HG03066 (cell line): ENCODE measurements at regions not wholly inside any gene's neighbourhood (a gene's known extent, or its start where the extent isn't known, plus 50 kb on each side); places are given as distances from the start of the nearest gene placed in this dataset.
"Not testable (repeated sequence)": the region's sequence is repeated elsewhere in the genome, so short reads cannot be mapped to it uniquely, and the experiment has no call there.

Experiments used
- ATAC-seq: cut with Tn5 transposase; IDR thresholded peaks from one replicate; pipeline ENCODE4 v1.9.1; 2021; ENCODE audit warnings: low read depth; ENCODE audit not compliant: unreplicated experiment

- no peak for ATAC-seq
Observed at GRCh38 chr12:47493801-47494200, 212.0 kb downstream of the RPAP3 start.

- ATAC-seq = no peak
Observed at GRCh38 chr12:47491516-47492305, 214.1 kb downstream of the RPAP3 start.

- ATAC-seq = no peak
Observed at GRCh38 chr12:47488888-47489287, 216.9 kb downstream of the RPAP3 start.

- no peak for ATAC-seq
Observed at GRCh38 chr12:47481041-47481440, 224.8 kb downstream of the RPAP3 start.

GRCh38 chr12:47478426-47478825 lies 227.4 kb downstream of the RPAP3 start:
- ATAC-seq = no peak

GRCh38 chr12:47473091-47473490 lies 232.7 kb downstream of the RPAP3 start:
- no peak for ATAC-seq

GRCh38 chr12:47470349-47470748 lies 235.5 kb downstream of the RPAP3 start:
- not testable (repeated sequence) for ATAC-seq

- not testable (repeated sequence) for ATAC-seq
Observed at GRCh38 chr12:47463918-47464317, 241.9 kb downstream of the RPAP3 start.

GRCh38 chr12:47458279-47458678 lies 247.6 kb downstream of the RPAP3 start:
- no peak for ATAC-seq

GRCh38 chr12:47449797-47450196 lies 256.0 kb downstream of the RPAP3 start:
- no peak for ATAC-seq

- no peak for ATAC-seq
Observed at GRCh38 chr12:47442310-47442709, 263.5 kb downstream of the RPAP3 start.

- ATAC-seq = no peak
Observed at GRCh38 chr12:47441490-47441889, 264.3 kb downstream of the RPAP3 start.

- ATAC-seq = no peak
Observed at GRCh38 chr12:47438175-47438574, 267.7 kb downstream of the RPAP3 start.

- no peak for ATAC-seq
Observed at GRCh38 chr12:47437570-47437969, 268.3 kb downstream of the RPAP3 start.

- no peak for ATAC-seq
Observed at GRCh38 chr12:47433876-47434275, 272.0 kb downstream of the RPAP3 start.

- not testable (repeated sequence) for ATAC-seq
Observed at GRCh38 chr12:47426678-47427309, 279.0 kb downstream of the RPAP3 start.

GRCh38 chr12:47422611-47423010 lies 283.2 kb downstream of the RPAP3 start:
- ATAC-seq = no peak

- no peak for ATAC-seq
Observed at GRCh38 chr12:47419497-47419896, 286.3 kb downstream of the RPAP3 start.

GRCh38 chr12:47417955-47418354 lies 287.9 kb downstream of the RPAP3 start:
- ATAC-seq = no peak

GRCh38 chr12:47417121-47417520 lies 288.7 kb downstream of the RPAP3 start:
- ATAC-seq = no peak

GRCh38 chr12:47415054-47415453 lies 290.8 kb downstream of the RPAP3 start:
- no peak for ATAC-seq

- no peak for ATAC-seq
Observed at GRCh38 chr12:47414511-47414910, 291.3 kb downstream of the RPAP3 start.
